RPMI7951 (cell line): ENCODE measurements at regions not wholly inside any gene's neighbourhood (a gene's known extent, or its start where the extent isn't known, plus 50 kb on each side); places are given as distances from the start of the nearest gene placed in this dataset.

Experiments used
- DNase-seq: peaks from one replicate; pipeline ENCODE4 v3.0.0-alpha.2; 2012; ENCODE audit warnings: low read depth

DNA sequence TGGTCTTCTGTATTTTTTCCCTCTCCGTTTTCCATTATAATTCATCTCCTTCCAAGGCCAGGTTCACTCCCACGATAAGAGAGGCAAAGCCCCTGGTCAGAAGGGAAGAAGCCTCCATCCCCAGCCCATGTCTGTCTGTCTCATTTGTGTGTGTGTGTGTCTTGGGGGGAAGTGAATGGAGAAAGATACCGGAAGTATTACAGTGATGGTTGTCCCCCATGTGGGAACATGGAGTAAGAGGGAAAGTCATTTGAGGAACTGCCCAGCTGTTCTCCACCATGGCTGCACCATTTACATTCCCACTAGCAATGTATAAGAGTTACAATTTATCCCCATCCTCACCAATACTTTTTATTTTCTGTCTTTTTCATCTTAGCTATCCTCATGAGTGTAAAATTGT lies 113.6 kb upstream of the ATP8B1 start:
- DNase-seq: no peak

DNA sequence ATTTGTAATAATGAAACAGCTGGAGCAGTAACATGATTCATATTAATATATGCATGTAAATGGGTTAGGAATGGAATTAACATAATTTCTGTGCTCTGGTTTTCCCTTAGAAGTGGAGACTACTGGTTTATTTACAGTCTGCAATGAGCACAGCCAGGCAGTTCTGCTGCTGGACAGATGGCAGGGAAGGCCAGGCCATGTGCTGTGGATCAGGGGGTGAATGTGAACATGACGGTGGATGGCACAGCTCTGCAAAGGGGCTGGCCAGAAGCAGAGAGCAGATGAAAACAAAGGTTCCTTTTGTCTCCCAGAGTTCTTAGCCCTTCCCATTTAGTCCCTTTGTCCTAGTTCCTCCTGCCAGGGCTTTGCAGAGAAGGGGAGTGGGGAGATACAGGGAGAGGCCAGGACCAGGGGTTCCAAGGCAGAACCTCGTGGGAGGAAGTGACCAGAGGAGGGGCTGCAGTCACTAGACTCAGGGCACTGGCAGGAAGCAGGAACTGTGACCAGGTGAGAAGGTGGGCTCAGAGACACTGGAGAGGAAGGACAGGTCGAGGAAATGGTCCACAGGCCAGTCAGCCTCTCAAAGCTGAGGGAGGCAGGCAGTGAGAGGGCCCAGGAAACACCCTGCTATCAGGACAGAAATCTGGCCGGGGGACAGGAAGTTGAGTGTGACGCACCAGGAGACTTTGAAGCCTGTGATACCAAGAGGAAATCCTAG lies 112.9 kb upstream of the ATP8B1 start:
- peak; percentile 26 for DNase-seq

DNA sequence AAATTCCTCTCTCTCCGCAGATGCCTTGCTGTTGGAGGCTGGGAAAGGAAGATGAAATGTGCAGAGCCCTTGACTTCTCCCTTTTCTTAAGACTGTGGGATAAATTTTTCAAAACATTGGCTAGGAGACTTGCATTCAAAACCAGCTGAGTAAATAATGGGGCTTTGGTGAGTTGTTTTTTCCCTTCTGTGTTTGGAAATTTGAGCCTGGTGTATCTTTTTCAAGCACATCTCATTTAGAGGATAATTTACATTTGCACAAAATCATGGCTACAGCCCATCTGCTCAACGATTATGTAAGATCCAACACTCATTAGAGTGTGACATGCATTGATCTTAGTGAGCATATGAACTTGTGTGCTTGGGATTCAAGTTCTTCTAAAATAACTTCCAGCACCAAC lies 112.1 kb upstream of the ATP8B1 start:
- no peak for DNase-seq

DNA sequence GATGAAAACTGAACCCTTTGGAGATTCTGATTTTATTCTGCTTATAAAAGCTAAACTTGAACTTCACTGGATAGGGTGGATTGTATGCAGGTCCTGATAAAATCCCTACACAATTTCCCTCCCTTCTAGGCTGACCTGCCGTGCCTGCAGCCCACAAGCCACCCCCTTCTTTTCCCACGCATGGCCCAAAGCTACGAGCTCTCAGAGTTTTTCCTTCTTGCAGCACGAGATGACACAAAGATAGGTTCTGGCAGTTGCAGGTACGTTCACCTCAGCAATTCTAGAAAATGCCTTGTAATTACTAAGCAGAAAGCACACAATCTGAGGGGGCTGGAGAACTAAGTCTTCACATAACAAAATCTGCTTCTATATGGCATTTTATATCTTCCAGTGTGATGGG lies 110.6 kb upstream of the ATP8B1 start:
- DNase-seq: no peak

DNA sequence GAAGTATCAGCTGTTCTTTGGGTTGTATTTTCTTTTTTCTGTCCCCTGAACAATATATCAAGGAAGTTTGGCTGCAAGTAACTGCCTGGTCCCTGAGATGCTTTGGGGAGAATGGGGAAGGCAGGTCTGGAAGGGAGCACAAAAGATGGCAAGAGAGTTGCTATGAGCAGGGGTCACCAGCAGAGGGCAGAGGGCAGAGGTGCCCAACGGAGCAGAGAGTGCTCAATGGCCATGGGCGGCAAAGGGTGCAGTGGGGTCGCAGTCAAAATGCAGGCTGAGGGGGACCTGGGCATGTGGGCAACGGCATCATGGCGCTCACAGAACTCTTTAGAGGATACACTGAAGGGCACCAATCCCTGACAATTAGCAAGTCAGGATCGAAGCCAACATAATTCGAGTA lies 107.7 kb upstream of the ATP8B1 start:
- no peak for DNase-seq

DNA sequence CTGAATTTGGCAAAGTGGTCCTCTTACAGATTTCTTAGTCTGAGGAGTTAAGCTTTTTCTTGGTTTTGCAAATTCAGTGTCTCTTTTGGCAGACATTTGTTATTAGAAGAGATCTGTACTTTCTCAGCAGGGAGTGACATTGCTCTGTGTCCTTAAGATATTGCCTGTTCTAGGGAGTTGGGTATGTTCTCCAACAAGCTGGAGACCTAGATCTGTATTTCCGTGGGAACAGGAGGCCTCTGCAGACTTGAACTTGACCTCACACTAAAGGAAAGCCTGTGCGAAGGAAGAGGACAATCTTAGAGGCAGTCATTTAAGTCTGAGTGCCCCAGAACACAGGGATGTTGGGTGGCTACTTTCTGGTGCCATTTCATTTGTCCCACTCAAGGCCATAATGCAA lies 107.0 kb upstream of the ATP8B1 start:
- DNase-seq: no peak

DNA sequence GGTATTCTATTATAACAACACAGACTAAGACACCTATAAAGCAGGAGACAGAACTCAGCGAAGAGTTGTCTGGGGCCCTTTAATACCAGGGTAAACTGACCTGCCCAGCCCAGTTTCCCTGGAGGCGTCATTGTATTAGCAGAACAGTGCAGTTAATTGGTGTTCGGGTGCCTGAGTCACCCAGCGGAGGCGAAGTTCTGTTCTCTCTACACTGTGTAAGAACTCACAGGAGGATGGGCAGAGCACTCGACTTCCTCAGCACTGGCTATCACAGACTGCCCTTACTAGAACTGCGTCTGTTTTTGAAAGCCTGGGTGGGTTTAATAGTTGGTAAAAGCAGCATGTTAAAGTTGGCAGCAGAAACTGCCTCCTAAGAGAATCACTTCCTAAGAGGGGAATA lies 106.5 kb upstream of the ATP8B1 start:
- peak; percentile 49 for DNase-seq

DNA sequence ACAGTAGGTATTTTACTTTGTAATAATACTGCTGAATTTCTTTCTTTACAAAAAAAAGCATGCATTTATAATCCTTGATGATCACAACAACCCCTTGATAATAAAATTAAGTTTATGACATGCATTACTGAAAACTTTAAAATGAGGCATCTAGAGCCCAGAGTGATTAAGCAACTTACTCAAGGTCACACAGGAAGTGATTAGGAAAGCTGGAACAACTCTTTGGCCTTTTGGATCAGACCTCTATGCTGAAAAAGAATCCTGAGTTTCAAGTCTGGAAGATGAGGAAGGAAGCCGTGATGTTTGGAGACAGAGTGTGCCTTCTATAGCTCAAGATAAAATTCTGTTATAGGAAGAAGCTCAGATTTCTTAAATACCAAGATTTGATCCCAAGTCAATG lies 105.0 kb upstream of the ATP8B1 start:
- no peak for DNase-seq

DNA sequence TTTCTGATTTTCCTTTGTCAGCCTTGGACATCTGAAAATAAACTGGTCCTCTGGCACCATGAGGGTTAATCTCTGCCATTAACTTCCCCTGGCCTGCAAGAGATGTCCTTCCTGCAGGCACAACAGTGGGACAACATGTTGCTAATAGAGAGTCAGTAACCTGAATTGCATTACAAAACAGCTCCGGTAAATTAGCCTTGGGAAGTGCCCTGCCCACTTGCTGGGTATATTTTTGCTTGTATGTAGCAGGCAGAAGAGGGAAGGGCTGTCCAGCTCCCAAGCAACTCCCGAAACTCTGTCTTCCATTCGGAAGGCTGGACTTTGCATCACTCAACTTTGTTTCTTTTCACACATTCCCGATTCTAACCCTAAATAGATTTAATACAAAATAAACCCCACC lies 104.4 kb upstream of the ATP8B1 start:
- no peak for DNase-seq

DNA sequence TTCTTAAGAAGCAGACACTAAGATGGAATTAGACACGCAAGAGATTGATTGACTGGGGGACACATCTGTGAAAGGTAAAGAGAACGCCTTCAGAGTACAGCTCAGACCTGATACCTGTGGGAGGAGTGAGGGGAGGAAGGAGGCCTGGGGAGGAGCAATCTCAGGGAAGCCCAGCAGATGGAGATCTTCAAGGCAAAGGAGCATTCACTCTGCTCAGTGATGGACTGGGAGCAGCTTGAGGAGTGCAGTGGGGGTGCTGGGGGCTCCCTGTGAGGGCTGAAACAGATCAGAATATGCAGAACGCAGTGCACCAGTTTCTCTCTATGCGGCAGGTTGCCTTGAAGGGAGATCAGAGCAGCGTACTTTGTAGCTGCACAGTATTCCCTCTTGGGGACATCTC lies 103.7 kb upstream of the ATP8B1 start:
- DNase-seq: no peak

DNA sequence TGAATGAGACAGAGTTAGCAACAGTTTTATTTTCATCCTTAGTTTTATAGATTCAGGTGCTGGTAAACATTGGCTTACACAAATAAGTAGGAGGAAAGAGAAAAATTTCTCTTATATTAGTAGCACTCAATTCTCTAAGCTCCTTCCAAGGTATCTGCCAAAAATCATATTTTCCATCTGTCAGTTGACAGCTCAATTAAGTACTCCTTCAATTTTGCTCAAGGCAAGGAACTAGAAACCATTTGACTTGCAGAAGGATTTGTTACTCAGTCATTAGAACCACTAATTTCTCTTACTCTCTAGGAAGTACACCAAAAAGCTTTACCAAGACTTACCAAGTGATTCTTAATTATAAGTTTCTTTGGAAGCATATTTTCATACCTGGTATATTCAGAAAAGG lies 101.4 kb upstream of the ATP8B1 start:
- no peak for DNase-seq

DNA sequence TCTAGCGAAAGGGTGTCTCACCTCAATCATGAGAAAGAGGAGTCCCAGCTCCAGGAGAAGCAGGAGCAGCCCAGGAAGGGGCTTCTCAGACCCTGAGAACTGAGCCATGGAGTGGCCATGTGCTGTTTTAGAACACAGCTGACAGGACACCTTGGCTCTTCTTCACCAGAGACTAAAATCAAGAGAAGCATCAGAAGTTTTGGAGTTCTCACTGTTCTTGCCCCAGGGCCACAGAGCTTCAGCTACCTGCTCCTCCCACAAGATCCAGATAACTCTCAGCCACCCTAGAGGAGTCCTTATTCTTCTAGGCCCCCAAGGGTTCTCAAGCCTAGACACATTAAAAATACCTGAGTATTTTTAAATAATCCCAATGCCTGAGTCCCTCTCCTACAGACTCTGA lies 99.6 kb upstream of the ATP8B1 start:
- DNase-seq: no peak

DNA sequence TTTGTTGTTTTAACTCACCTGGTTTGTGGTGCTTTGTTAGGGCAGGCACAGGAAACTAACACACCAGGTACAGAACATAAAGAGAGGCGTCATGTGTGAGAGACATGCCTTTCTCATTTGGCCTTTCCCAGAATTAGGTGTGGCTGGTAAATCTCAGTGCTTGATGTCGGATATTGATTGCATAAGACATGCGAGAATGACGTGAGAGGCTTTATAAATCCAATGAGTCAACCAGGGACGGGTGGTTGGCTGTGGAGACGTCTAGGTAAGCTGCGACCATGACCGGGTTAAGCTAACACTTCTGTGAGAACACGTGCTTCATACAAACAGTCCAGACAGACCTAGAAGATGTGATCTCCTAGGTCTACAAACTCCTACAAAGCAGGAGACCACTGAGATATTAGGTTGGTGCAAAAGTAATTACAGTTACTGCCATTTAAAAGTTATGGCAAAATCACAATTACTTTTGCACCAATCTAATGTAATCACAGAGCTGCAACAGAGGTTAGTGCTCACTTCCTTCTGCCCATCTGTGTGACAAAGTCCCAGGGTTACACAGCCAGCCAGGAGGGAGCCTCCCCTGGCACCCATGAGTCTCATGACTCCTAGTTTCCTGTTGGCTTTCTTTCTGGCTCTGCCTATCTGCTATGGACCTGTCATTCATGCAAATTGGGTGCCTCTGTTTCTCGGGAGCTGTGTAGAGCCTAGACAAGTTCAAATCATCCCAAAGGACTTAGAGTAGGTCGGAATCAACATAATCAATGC lies 98.9 kb upstream of the ATP8B1 start:
- DNase-seq: peak; percentile 12

DNA sequence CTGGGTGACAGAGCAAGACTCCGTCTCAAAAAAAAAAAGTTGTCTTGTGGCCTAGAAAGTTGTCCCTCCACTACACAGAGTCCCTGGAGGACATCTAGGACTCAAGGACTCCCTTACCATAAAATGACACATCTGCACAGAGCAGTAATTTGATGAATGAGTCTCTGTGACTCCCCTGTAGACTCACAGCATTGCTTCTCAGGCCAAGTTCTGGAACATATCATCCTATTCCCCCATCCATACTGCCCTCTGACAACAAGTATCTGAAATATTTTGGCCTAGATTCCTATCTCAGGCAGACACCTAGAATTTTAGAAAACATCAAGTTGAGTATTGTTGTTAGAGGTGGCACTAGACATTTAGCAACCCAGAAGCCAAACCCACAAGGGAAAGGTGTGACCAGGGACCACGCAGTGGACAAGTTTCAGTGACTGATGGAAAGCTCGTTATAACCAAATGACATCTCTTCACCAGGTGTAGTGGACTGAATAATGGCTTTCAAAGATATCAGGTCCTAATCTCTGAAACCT lies 97.9 kb upstream of the ATP8B1 start:
- DNase-seq: no peak

DNA sequence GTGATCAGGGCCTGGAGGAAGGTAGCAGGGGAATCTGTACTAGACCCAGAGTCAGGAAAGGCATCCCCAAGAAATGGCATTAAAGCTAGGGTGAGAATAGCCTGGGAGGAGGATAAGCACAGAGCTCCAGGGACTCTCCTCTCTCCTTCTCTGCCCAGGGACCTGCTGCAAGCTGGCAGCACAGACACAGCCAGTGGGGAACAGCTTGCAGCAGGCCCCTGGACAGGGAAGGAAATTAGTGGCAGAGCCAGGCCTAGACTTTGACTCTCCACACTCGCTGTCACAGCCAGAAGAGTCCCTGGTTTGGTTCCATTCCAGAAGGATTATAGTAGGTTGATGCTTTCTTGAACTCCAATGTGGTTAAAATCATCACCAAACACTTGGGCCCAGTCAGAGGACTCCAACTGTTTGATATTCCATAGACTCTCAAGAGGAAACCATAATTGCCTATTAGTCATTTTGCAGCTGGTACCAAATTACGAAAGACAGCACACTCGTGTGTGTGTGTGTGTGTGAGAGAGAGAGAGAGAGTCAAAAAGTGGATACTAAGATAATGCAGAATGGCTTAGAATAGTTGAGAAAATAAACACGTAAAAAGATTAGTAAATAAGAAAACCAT lies 95.5 kb upstream of the ATP8B1 start:
- DNase-seq: peak; percentile 92

DNA sequence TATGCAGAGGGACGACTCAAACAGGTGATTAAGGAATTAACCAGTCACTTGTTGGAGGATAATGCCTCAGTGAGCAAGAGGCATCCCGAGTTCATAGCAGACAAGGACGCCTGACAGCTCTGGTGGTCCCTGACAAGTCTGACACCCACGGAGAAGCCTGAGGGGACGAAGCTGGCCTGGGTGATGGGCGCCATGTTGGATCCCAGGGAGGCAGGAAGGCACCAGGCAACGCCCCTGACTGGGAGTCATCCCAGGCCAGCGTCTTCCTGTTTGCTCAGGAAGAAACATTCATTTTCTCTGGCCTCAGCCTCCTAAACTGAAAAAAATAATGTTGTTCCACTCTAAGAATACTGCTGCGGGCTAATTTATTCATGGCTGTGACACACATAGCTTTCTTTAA lies 92.1 kb upstream of the ATP8B1 start:
- DNase-seq: no peak

DNA sequence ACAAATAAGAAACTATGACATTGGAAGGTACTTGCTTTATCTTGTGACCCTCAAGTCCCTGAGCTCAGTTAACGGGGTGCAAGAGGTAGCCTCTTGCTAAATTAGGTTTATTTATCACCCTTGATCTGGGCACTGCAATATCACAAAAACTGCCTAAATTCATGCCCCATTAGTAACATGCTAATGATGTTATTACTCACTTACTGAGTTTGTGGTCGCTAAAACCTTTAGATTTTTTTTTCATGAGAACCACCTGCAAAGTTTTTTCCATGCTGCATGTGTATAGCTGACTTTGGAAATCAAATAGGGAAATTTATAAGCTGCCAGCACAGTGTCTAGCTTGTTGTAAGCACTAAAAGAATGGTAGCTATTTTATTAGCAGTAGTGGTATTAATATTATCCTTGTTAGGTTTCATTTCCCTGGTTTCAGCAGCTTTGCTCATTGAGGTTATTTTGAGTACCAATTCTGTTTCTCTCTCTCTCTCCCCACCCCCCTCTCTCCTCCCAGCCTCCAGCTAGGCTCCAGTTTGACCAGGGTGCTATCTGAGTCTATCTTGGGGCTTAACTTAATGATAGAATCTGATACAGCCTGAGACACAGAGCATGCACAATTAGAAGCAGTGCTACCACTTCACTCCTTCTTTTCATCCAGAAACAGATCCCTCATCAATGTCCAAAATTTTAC lies 88.7 kb upstream of the ATP8B1 start:
- no peak for DNase-seq

DNA sequence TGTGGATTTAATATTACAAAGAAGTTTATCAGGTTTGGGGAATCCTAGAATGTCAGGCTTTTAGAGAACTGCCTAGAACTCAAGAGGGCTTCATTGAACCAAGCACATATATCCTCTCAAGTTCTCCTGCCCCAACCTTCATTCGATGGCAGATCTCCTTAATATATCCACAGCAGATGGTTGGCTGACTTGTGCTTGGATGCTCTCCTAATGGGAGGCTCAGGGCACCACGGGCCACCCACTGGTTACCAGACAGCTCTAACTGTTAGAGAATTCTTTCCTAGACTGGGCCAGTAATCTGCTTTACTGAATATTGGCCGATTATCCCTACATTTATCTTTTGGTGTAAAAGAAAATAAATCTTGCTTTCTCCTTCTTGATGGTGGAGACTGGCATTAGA lies 87.2 kb upstream of the ATP8B1 start:
- no peak for DNase-seq

DNA sequence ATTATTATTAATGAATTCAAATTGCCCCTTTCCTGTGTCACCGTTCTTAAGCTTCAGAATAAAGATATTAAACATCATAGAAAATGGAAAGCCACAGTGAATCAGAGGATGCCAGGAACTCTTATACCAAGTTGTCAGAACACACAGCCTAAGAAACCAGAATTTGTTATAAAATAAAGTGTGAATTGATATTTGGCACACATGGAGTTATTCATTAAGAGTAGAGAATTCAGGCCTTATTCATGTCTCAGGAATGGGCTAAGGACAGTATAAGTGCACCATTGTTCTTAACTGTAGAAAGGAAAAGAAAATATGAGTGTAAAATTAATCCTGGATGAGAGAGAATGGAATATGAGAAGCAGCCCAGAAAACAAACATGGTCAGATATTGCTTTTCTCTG lies 86.7 kb upstream of the ATP8B1 start:
- no peak for DNase-seq

DNA sequence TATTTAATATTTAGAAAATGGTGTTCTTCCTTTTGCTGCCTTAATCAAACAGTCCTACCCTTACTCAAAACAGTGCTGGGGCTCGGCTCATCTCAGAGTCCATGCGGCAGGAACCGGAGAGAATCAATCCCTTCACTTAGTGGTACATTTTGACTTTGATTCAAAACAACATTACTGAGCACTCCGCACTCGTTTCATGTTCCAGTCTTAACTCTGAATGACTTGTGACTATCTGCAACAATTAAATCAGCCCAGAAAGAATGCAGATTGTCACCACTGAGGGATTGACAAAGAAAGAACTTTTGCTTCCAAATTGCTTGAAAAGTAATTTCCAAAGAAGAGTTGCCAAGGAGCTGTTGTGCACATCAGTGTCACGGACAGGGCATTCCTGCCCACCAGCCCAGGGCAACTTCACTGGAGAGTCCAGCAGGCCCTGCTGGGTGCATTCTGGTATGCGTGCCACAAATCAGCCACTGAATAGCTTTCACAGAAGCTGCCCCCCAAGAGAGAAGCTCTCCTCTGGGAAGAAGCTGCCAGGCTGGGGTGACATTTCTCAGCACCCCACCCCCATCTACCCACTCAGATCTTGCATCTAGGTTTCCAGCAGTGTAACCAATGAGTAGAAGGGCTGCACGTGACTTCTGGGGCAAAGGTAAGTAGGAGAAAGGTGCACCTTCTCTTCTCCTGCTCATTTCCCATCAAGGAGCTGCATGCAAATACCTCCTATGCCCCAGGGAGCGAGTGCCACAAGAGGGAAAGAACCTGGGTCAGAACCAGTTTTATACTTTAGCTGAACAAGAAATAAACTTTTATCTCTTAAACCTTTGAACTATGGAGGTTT lies 84.6 kb upstream of the ATP8B1 start:
- DNase-seq: no peak

DNA sequence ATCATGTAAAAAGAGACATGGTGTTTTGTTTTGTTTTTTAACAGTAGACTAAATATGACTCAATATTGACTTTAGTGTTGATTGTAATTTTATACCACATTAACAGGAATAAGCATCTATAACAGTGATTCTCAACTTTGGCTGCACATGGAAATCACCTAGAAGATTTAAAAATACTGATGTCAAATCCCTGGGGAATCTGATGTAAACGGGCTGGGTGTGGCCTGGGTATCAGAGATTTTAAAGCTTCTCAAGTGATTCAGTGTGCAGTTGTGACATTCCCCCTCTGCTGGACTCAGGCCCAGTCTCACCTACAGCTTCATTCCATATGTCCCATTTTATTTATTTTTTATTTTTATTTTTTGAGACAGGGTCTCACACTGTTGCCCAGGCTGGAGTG lies 82.8 kb upstream of the ATP8B1 start:
- DNase-seq: no peak
